Gastrocnemius medialis (tissue), 4 donors: ENCODE measurements at regions not wholly inside any gene's neighbourhood (a gene's known extent, or its start where the extent isn't known, plus 50 kb on each side); places are given as distances from the start of the nearest gene placed in this dataset.

ENCODE experiments used
- ATAC-seq, 2 donors: fragments of 150-250 bp; one replicate each; pipeline ENCODE4 v1.9.1; 2016
- DNase-seq, 2 donors: peaks; one replicate each; pipeline ENCODE4 v3.0.0-alpha.2; 2019
- H3K27ac ChIP-seq, 4 donors: fragments of 200-600 bp; sonication (generic); 1 replicate in 1 of 4; 2 replicates in 3 of 4; pipeline ENCODE4 v1.5.1; 2016 to 2018; ENCODE audit warnings: mild to moderate bottlenecking in 2 of 4, moderate library complexity in 1 of 4
- H3K27me3 ChIP-seq, 3 donors: fragments of 200-600 bp; sonication (generic) in 2 of 3; 1 replicate in 1 of 3; 2 replicates in 2 of 3; pipeline versions ENCODE4 v1.5.1 to v1.6.0; 2016 to 2019; ENCODE audit warnings: mild to moderate bottlenecking in 1 of 3, moderate library complexity in 1 of 3
- H3K36me3 ChIP-seq, 2 donors: fragments of 200-600 bp; sonication (generic) in 1 of 2; one replicate each; pipeline ENCODE4 v1.5.1; 2017 to 2018
- H3K4me1 ChIP-seq, 2 donors: fragments of 200-600 bp; sonication (generic) in 1 of 2; one replicate each; pipeline ENCODE4 v1.5.1; 2016 to 2017; ENCODE audit warnings: mild to moderate bottlenecking in 2 of 2
- H3K4me3 ChIP-seq, 4 donors: fragments of 200-600 bp; sonication (generic) in 3 of 4; 1 replicate in 1 of 4; 2 replicates in 3 of 4; pipeline ENCODE4 v1.5.1; 2016 to 2019; ENCODE audit warnings: mild to moderate bottlenecking in 2 of 4
- H3K9me3 ChIP-seq, 3 donors: fragments of 200-600 bp; sonication (generic) in 2 of 3; 1 replicate in 1 of 3; 2 replicates in 2 of 3; pipeline ENCODE4 v1.5.1; 2016 to 2019
- POLR2A ChIP-seq, 2 donors: fragments of 450-650 bp; IDR thresholded peaks; one replicate each; pipeline ENCODE4 v1.6.1; 2017; ENCODE audit warnings: antibody characterized with exemption in 2 of 2, mild to moderate bottlenecking in 2 of 2, moderate library complexity in 2 of 2
- in situ Hi-C, 4 donors: fragments of 200-750 bp; cut with MboI; loops; one replicate each; pipeline versions ENCODE4 v1.15.0 to v1.8.0; 2017; ENCODE audit warnings: low sequenced_read_pairs in 4 of 4
- intact Hi-C: fragments of 100-400 bp; cut with DNase I; formaldehyde crosslinking; loops from one replicate; pipeline ENCODE4 v1.15.1; 2023; ENCODE audit warnings: low total_unique reads
- TF ChIP-seq, protein P1 (sequence below), 5 experiments: fragments of 450-650 bp in 3 of 5; fragments of 200-600 bp in 2 of 5; sonication (generic) in 2 of 5; IDR thresholded peaks in 4 of 5; conservative IDR thresholded peaks in 1 of 5; 1 replicate in 4 of 5; 2 replicates in 1 of 5; pipeline ENCODE4 v1.5.1; 2016 to 2019; ENCODE audit warnings: antibody characterized with exemption in 5 of 5, mild to moderate bottlenecking in 3 of 5, moderate library complexity in 3 of 5

DNA sequence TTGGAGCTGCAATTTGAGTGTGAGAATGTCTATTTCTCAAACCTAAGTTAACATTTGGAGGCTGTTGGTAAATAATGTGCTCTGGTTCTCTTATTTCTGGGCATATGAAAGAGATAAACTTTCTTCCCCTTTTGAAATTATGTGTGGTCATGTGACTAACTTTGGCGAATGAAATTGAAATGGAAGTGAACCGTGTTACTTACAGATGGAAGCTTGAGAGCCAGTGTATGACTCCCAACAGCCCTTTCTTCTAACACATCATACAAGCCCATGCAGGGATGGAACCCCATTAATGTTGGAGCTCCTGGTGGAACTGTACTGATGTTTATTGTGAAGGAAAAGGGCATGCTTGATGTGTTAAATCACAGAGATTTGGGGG, 725.8 kb downstream of the TSN start:
- no peak overlapping the region for H3K4me3 ChIP-seq
- DNase-seq (no peak), ATAC-seq (no peak)
- H3K4me1 ChIP-seq = no peaks in the 10 kb centered on the region
- no peak overlapping the region for H3K27ac ChIP-seq
- in situ Hi-C loops (no loop called here), intact Hi-C loops (no loop called here)
- TF ChIP-seq POLR2A (IDR thresholded peaks at IDR 0.05) = no peak
- TF ChIP-seq, protein P1, sequence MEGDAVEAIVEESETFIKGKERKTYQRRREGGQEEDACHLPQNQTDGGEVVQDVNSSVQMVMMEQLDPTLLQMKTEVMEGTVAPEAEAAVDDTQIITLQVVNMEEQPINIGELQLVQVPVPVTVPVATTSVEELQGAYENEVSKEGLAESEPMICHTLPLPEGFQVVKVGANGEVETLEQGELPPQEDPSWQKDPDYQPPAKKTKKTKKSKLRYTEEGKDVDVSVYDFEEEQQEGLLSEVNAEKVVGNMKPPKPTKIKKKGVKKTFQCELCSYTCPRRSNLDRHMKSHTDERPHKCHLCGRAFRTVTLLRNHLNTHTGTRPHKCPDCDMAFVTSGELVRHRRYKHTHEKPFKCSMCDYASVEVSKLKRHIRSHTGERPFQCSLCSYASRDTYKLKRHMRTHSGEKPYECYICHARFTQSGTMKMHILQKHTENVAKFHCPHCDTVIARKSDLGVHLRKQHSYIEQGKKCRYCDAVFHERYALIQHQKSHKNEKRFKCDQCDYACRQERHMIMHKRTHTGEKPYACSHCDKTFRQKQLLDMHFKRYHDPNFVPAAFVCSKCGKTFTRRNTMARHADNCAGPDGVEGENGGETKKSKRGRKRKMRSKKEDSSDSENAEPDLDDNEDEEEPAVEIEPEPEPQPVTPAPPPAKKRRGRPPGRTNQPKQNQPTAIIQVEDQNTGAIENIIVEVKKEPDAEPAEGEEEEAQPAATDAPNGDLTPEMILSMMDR (IDR thresholded peaks at IDR 0.05 in 4 of 5, conservative IDR thresholded peaks at IDR 0.05 in 1 of 5) = no peak
- H3K27me3 ChIP-seq = no peaks in the 10 kb centered on the region
- H3K9me3 ChIP-seq = no peaks in the 10 kb centered on the region
- H3K36me3 ChIP-seq = no peaks in the 10 kb centered on the region

DNA sequence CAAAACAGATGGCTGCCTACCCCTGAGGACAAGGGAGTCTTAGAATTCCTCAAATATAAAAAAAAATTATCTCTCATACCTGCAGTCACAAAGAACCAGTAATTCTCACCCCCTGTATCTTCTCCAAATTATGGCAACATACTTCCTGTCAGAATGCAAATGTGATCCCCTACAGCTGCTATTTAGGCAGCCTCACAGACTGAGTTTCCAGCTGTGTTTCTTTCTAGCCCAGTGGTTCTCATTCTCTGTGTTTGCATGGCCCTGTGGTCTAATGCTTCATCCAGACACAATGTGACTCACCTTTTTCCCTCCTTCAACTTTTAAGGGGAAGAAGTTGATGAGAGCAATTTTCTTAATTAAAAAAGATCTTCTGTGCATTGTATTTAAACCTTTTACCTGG, 726.3 kb downstream of the TSN start:
- no peaks in the 10 kb centered on the region for H3K4me1 ChIP-seq
- H3K4me3 ChIP-seq = no peak overlapping the region
- TF ChIP-seq, protein P1 (IDR thresholded peaks at IDR 0.05 in 4 of 5, conservative IDR thresholded peaks at IDR 0.05 in 1 of 5) = no peak
- no peak for TF ChIP-seq POLR2A (IDR thresholded peaks at IDR 0.05)
- no peak for ATAC-seq
- H3K9me3 ChIP-seq = no peaks in the 10 kb centered on the region
- in situ Hi-C loops (no loop called here), intact Hi-C loops (no loop called here)
- no peak for DNase-seq
- H3K36me3 ChIP-seq = no peaks in the 10 kb centered on the region
- H3K27ac ChIP-seq = no peak overlapping the region
- no peaks in the 10 kb centered on the region for H3K27me3 ChIP-seq

DNA sequence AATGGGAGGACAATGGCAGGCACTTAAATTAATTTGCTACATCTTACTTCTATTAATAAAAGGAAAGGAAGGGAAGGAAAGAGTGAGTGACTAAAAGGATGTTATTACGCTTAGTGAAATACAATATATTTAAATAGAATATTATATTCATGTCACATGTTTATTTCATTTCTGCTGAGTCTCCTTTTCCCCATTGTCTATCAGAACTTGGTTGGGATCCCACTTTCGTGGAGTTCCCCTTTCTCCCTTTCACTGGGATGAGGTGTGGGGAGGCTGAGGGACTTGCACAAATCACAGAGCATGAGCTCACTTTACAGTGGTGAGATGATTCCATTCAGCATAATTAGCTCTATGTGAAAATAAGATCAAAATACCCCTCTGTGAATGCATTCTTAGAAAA, 730.6 kb downstream of the TSN start:
- TF ChIP-seq, protein P1 (IDR thresholded peaks at IDR 0.05 in 4 of 5, conservative IDR thresholded peaks at IDR 0.05 in 1 of 5) = no peak
- no peak for TF ChIP-seq POLR2A (IDR thresholded peaks at IDR 0.05)
- Histone ChIP-seq H3K4me3 (no peak overlapping the region), H3K4me1 (no peaks in the 10 kb centered on the region), H3K27me3 (no peaks in the 10 kb centered on the region), H3K27ac (no peak overlapping the region), H3K9me3 (no peaks in the 10 kb centered on the region), H3K36me3 (no peaks in the 10 kb centered on the region)
- no peak for DNase-seq
- in situ Hi-C loops = no loop called here
- ATAC-seq = no peak
- intact Hi-C loops = no loop called here

DNA sequence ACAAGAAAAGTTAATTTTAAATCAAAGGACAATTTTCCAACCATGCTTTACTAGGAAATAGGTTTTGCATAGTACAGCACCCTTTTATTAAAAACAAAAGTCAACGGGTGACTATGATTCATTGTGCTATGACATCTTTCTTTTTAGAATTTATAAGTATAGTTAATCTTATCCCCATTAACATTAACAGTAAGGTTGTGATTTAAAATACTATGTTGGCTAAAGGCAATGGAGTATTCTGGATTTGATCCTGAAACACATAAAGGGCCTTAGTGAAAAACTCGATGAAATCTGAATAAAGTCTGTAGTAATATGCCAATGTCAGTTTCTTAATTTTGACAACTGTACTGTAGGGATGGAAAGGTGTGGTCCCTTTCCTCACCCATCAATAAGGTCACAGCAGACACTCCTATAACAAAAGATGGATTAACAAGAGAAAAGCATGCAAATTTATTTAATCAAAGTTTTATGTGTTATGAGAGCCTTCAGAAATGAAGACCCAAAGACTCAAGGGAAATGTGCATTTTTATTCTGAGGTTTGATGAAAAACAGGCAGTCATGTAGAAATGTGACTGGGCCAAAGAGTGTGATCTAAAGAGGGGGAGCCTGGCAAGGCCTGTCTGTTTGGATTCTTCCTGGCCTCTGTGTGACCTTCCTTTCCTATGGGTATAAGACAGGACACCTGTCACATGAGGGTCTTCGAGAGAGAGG, 731.4 kb downstream of the TSN start:
- Histone ChIP-seq H3K9me3 (no peaks in the 10 kb centered on the region), H3K36me3 (no peaks in the 10 kb centered on the region), H3K27me3 (no peaks in the 10 kb centered on the region), H3K4me1 (no peaks in the 10 kb centered on the region), H3K4me3 (no peak overlapping the region), H3K27ac (no peak overlapping the region)
- in situ Hi-C loops = no loop called here
- intact Hi-C loops = no loop called here
- TF ChIP-seq, protein P1 (IDR thresholded peaks at IDR 0.05 in 4 of 5, conservative IDR thresholded peaks at IDR 0.05 in 1 of 5) = no peak
- no peak for TF ChIP-seq POLR2A (IDR thresholded peaks at IDR 0.05)
- no peak for DNase-seq
- ATAC-seq = no peak

DNA sequence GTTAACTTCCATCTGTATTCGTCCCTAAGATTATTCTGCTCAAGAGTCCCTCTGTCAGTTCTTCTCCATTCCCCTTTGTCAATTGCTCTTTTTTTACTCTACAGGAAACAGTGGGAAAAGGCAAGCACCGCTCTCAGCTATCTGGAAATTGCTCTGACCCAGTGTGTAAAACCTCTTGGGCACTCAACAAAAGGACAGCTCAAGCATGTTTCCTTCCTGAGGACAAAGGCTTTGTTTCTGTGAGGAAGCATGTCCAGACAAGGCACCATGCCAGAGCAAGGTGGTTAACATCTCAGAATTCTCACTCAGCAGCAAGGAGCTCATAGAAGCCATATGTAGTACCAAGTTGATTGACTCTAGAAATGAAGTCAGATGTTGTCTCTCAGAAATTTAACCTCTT, 735.6 kb downstream of the TSN start:
- no peaks in the 10 kb centered on the region for H3K4me1 ChIP-seq
- DNase-seq (no peak), ATAC-seq (no peak)
- no peak overlapping the region for H3K4me3 ChIP-seq
- no peaks in the 10 kb centered on the region for H3K9me3 ChIP-seq
- no peak overlapping the region for H3K27ac ChIP-seq
- TF ChIP-seq POLR2A (IDR thresholded peaks at IDR 0.05) = no peak
- TF ChIP-seq, protein P1 (IDR thresholded peaks at IDR 0.05 in 4 of 5, conservative IDR thresholded peaks at IDR 0.05 in 1 of 5) = no peak
- in situ Hi-C loops (no loop called here), intact Hi-C loops (no loop called here)
- H3K27me3 ChIP-seq = no peaks in the 10 kb centered on the region
- no peaks in the 10 kb centered on the region for H3K36me3 ChIP-seq
